CD4-positive, alpha-beta T cell treated with Interleukin-17A for 1 hour (primary cell): ENCODE measurements at regions not wholly inside any gene's neighbourhood (a gene's known extent, or its start where the extent isn't known, plus 50 kb on each side); places are given as distances from the start of the nearest gene placed in this dataset.
"Not testable (repeated sequence)": the region's sequence is repeated elsewhere in the genome, so short reads cannot be mapped to it uniquely, and the experiment has no call there.

Experiments
- DNase-seq: peaks from one replicate; pipeline ENCODE4 v3.0.0-alpha.2; 2020

GRCh38 chr17:33862772-33863602 is 392.1 kb upstream of the CCL2 start:
- DNase-seq = no peak

- no peak for DNase-seq
These were observed 390.3 kb upstream of the CCL2 start for GRCh38 chr17:33864758-33865229.

- DNase-seq = no peak
These were observed 386.2 kb upstream of the CCL2 start for GRCh38 chr17:33868899-33869298.

- DNase-seq = no peak
These were observed 384.1 kb upstream of the CCL2 start for GRCh38 chr17:33870936-33871335.

- no peak for DNase-seq
These were observed 383.2 kb upstream of the CCL2 start for GRCh38 chr17:33871720-33872540.

GRCh38 chr17:33873201-33873617 is 381.9 kb upstream of the CCL2 start:
- DNase-seq = no peak

GRCh38 chr17:33874617-33875060 is 380.4 kb upstream of the CCL2 start:
- no peak for DNase-seq

- DNase-seq = no peak
These were observed 379.1 kb upstream of the CCL2 start for GRCh38 chr17:33875973-33876372.

GRCh38 chr17:33882273-33882672 is 372.8 kb upstream of the CCL2 start:
- not testable (repeated sequence) for DNase-seq

GRCh38 chr17:33882677-33883076 is 372.4 kb upstream of the CCL2 start:
- not testable (repeated sequence) for DNase-seq

GRCh38 chr17:33888455-33888854 is 366.6 kb upstream of the CCL2 start:
- DNase-seq = no peak

GRCh38 chr17:33889040-33889439 is 366.0 kb upstream of the CCL2 start:
- DNase-seq = no peak

- DNase-seq = no peak
These were observed 365.3 kb upstream of the CCL2 start for GRCh38 chr17:33889766-33890165.

GRCh38 chr17:33892717-33893591 is 362.1 kb upstream of the CCL2 start:
- DNase-seq = no peak

- DNase-seq = no peak
These were observed 359.6 kb upstream of the CCL2 start for GRCh38 chr17:33895491-33895890.

- DNase-seq = no peak
These were observed 358.8 kb upstream of the CCL2 start for GRCh38 chr17:33896263-33896662.

GRCh38 chr17:33901085-33901484 is 354.0 kb upstream of the CCL2 start:
- no peak for DNase-seq

- no peak for DNase-seq
These were observed 352.1 kb upstream of the CCL2 start for GRCh38 chr17:33902901-33903449.

GRCh38 chr17:33904476-33904875 is 350.6 kb upstream of the CCL2 start:
- DNase-seq = no peak

- no peak for DNase-seq
These were observed 349.7 kb upstream of the CCL2 start for GRCh38 chr17:33905338-33905800.

GRCh38 chr17:33908363-33909064 is 346.6 kb upstream of the CCL2 start:
- DNase-seq = no peak
